Cardiac fibroblast (primary cell): ENCODE measurements at regions not wholly inside any gene's neighbourhood (a gene's known extent, or its start where the extent isn't known, plus 50 kb on each side); places are given as distances from the start of the nearest gene placed in this dataset.

Experiments
- DNase-seq, 2 donors: peaks; one replicate each; pipeline versions ENCODE4 v3.0.0 to v3.0.0-alpha.2; 2010; ENCODE audit warnings: low read depth in 2 of 2
- H3K4me3 ChIP-seq, 2 donors: replicated peaks in 1 of 2; 1 replicate in 1 of 2; 2 replicates in 1 of 2; pipeline ENCODE4 v1.5.1; 2011; ENCODE audit warnings: low read depth in 2 of 2, low read length in 2 of 2, mild to moderate bottlenecking in 2 of 2, moderate library complexity in 1 of 2
- CTCF ChIP-seq: IDR thresholded peaks from one replicate; pipeline ENCODE4 v1.5.1; 2011; ENCODE audit warnings: low read depth, mild to moderate bottlenecking, low read length, inconsistent platforms

- no peak overlapping the region for H3K4me3 ChIP-seq
- no peak for DNase-seq
- no peak for TF ChIP-seq CTCF
Measured at GRCh38 chr22:40112595-40112994, 65.1 kb upstream of the TNRC6B start.

GRCh38 chr22:40113696-40114095 lies 64.0 kb upstream of the TNRC6B start:
- no peak for DNase-seq
- H3K4me3 ChIP-seq = no peak overlapping the region
- no peak for TF ChIP-seq CTCF

- TF ChIP-seq CTCF = no peak
- DNase-seq = no peak
- H3K4me3 ChIP-seq = no peak overlapping the region
Measured at GRCh38 chr22:40114411-40114810, 63.3 kb upstream of the TNRC6B start.

GRCh38 chr22:40116496-40117200 lies 61.1 kb upstream of the TNRC6B start:
- H3K4me3 ChIP-seq = no peak overlapping the region
- TF ChIP-seq CTCF = no peak
- no peak for DNase-seq

- TF ChIP-seq CTCF = no peak
- no peak overlapping the region for H3K4me3 ChIP-seq
- no peak for DNase-seq
Measured at GRCh38 chr22:40118979-40119378, 58.7 kb upstream of the TNRC6B start.

GRCh38 chr22:40120848-40121247 lies 56.9 kb upstream of the TNRC6B start:
- no peak for TF ChIP-seq CTCF

GRCh38 chr22:40121461-40121860 lies 56.3 kb upstream of the TNRC6B start:
- TF ChIP-seq CTCF = no peak
- no peak for DNase-seq
- no peak overlapping the region for H3K4me3 ChIP-seq

More at GRCh38 chr22:40120848-40121247, 56.9 kb upstream of the TNRC6B start:
- no peak overlapping the region for H3K4me3 ChIP-seq
- DNase-seq = no peak
